H1 (cell line): ENCODE measurements at regions not wholly inside any gene's neighbourhood (a gene's known extent, or its start where the extent isn't known, plus 50 kb on each side); places are given as distances from the start of the nearest gene placed in this dataset.

Source experiments
- JUN ChIP-seq: IDR thresholded peaks from 2 replicates; pipeline ENCODE4 v1.6.1; 2011; ENCODE audit warnings: low read depth, mild to moderate bottlenecking, improper control_type of control experiment, low read length
- KDM4A ChIP-seq: IDR thresholded peaks from one replicate; pipeline ENCODE4 v1.7.1; 2012; ENCODE audit warnings: low read depth, mild to moderate bottlenecking, moderate library complexity, low read length, inconsistent platforms; ENCODE audit not compliant: severe bottlenecking
- NANOG ChIP-seq: IDR thresholded peaks from 2 replicates; pipeline ENCODE4 v1.6.1; 2011; ENCODE audit warnings: low read length, low read depth, mild to moderate bottlenecking, inconsistent platforms; ENCODE audit not compliant: insufficient read depth, poor library complexity, severe bottlenecking

GRCh38 chr20:24789877-24790276 lies 159.2 kb upstream of the CST7 start (continued):
- TF ChIP-seq JUN (no peak), NANOG (no peak), KDM4A (no peak)
- TF ChIP-seq, all 59 proteins: peak for 0
